DOHH2 (cell line): ENCODE measurements at regions not wholly inside any gene's neighbourhood (a gene's known extent, or its start where the extent isn't known, plus 50 kb on each side); places are given as distances from the start of the nearest gene placed in this dataset.
"Not testable (repeated sequence)": the region's sequence is repeated elsewhere in the genome, so short reads cannot be mapped to it uniquely, and the experiment has no call there.

Experiments used
- EZH2phosphoT487 ChIP-seq: fragments of 200-600 bp; sonication (generic); IDR thresholded peaks from 2 replicates; pipeline ENCODE4 v1.6.1; 2017; ENCODE audit warnings: borderline replicate concordance, mild to moderate bottlenecking, antibody characterized with exemption, low read length, moderate library complexity, mixed read lengths
- TF ChIP-seq, protein P1 (sequence below): fragments of 200-600 bp; sonication (generic); IDR thresholded peaks from one replicate; pipeline ENCODE4 v1.5.1; 2014; ENCODE audit warnings: antibody characterized with exemption, mild to moderate bottlenecking, low read depth, low read length; ENCODE audit not compliant: poor library complexity, severe bottlenecking

DNA sequence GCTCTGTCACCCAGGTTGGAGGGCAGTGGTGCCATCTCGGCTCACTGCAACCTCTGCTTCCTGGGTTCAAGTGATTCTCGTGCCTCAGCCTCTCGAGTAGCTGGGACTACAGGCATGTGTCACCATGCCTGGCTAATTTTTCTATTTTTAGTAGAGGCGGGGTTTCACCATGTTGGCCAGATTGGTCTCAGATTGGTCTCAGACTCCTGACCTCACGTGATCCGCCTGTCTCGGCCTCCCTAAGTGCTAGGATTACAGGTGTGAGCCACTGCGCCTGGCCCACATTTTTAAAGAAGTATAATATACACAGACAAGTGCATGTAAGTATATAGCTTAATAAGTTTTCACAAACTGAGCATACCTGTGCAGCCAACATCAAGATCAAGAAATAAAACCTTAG is 66.0 kb upstream of the ZBTB20 start:
- TF ChIP-seq, protein P1, sequence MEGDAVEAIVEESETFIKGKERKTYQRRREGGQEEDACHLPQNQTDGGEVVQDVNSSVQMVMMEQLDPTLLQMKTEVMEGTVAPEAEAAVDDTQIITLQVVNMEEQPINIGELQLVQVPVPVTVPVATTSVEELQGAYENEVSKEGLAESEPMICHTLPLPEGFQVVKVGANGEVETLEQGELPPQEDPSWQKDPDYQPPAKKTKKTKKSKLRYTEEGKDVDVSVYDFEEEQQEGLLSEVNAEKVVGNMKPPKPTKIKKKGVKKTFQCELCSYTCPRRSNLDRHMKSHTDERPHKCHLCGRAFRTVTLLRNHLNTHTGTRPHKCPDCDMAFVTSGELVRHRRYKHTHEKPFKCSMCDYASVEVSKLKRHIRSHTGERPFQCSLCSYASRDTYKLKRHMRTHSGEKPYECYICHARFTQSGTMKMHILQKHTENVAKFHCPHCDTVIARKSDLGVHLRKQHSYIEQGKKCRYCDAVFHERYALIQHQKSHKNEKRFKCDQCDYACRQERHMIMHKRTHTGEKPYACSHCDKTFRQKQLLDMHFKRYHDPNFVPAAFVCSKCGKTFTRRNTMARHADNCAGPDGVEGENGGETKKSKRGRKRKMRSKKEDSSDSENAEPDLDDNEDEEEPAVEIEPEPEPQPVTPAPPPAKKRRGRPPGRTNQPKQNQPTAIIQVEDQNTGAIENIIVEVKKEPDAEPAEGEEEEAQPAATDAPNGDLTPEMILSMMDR: not testable (repeated sequence)
- not testable (repeated sequence) for TF ChIP-seq EZH2phosphoT487
